T-cell (primary cell): ENCODE measurements at regions not wholly inside any gene's neighbourhood (a gene's known extent, or its start where the extent isn't known, plus 50 kb on each side); places are given as distances from the start of the nearest gene placed in this dataset.
"Not testable (repeated sequence)": the region's sequence is repeated elsewhere in the genome, so short reads cannot be mapped to it uniquely, and the experiment has no call there.

Source experiments
- ATAC-seq, 4 experiments: fragments of 200-7000 bp in 3 of 4; fragments of 150-1000 bp in 1 of 4; cut with Tn5 transposase; replicated peaks in 1 of 4; 1 replicate in 3 of 4; 2 replicates in 1 of 4; pipeline ENCODE4 v1.10.0; 2021; ENCODE audit warnings: moderate library complexity in 3 of 4, mild to moderate bottlenecking in 2 of 4, moderate number of reproducible peaks in 1 of 4
- CTCF ChIA-PET, 2 donors: fragments of 300-600 bp; sonication (Branson Sonifier 250); formaldehyde crosslinking; loops; one replicate each; lab custom pipeline; 2022; ENCODE audit warnings: antibody characterized with exemption in 2 of 2; lab: Charles Lee
- POLR2A ChIA-PET, 2 donors: fragments of 300-600 bp; sonication (Branson Sonifier 250); formaldehyde crosslinking; loops; one replicate each; lab custom pipeline; 2022; ENCODE audit warnings: antibody characterized with exemption in 2 of 2; lab: Charles Lee
- DNase-seq, 35 experiments: peaks; one replicate each; pipeline versions ENCODE4 v3.0.0 to v3.0.0-alpha.2; 2013 to 2023
- H3K27ac ChIP-seq: one replicate; pipeline ENCODE4 v1.5.1; 2013; ENCODE audit warnings: low read length
- H3K27me3 ChIP-seq, 2 experiments: replicated peaks in 1 of 2; 1 replicate in 1 of 2; 2 replicates in 1 of 2; pipeline versions ENCODE4 v1.6.1 to v1.7.0; 2013; ENCODE audit warnings: low read length in 1 of 2, mixed read lengths in 1 of 2; ENCODE audit not compliant: control insufficient read depth in 2 of 2, insufficient read depth in 2 of 2; ENCODE audit errors: extremely low read depth in 1 of 2
- H3K36me3 ChIP-seq, 2 donors: 1 replicate in 1 of 2; 2 replicates in 1 of 2; pipeline versions ENCODE4 v1.6.1 to v1.7.0; 2013; ENCODE audit warnings: low read length in 1 of 2; ENCODE audit not compliant: control insufficient read depth in 2 of 2, insufficient read depth in 1 of 2; ENCODE audit errors: extremely low read depth in 1 of 2
- H3K4me1 ChIP-seq, 2 experiments: 1 replicate in 1 of 2; 2 replicates in 1 of 2; pipeline versions ENCODE4 v1.6.1 to v1.7.0; 2013; ENCODE audit warnings: low read length in 2 of 2, mixed read lengths in 1 of 2; ENCODE audit not compliant: insufficient read depth in 2 of 2, control insufficient read depth in 1 of 2; ENCODE audit errors: extremely low read depth in 1 of 2
- H3K4me3 ChIP-seq, 2 donors: 1 replicate in 1 of 2; 2 replicates in 1 of 2; pipeline versions ENCODE4 v1.5.1 to v1.7.0; 2013; ENCODE audit warnings: mild to moderate bottlenecking in 2 of 2, low read length in 1 of 2, moderate library complexity in 1 of 2; ENCODE audit not compliant: control insufficient read depth in 1 of 2; ENCODE audit errors: extremely low read depth in 1 of 2
- H3K9me3 ChIP-seq: 2 replicates; pipeline ENCODE4 v1.7.0; 2013
- H3K27ac Mint-ChIP-seq, 2 donors: one replicate each; pipeline ENCODE4 v1.8.0; 2020 to 2021; ENCODE audit warnings: mild to moderate bottlenecking in 2 of 2, mixed read lengths in 2 of 2
- H3K27me3 Mint-ChIP-seq, 2 donors: one replicate each; pipeline ENCODE4 v1.8.0; 2021 to 2022; ENCODE audit warnings: mixed read lengths in 2 of 2
- H3K36me3 Mint-ChIP-seq: one replicate; pipeline ENCODE4 v1.8.0; 2021; ENCODE audit warnings: mixed read lengths
- H3K4me1 Mint-ChIP-seq, 3 donors: one replicate each; pipeline ENCODE4 v1.8.0; 2020 to 2022; ENCODE audit warnings: mixed read lengths in 3 of 3, mild to moderate bottlenecking in 1 of 3
- H3K4me3 Mint-ChIP-seq, 3 donors: one replicate each; pipeline ENCODE4 v1.8.0; 2020 to 2022; ENCODE audit warnings: mild to moderate bottlenecking in 3 of 3, mixed read lengths in 3 of 3, moderate library complexity in 3 of 3
- H3K9me3 Mint-ChIP-seq, 3 donors: one replicate each; pipeline ENCODE4 v1.8.0; 2020 to 2022; ENCODE audit warnings: mixed read lengths in 3 of 3
- WGBS: methylation state at CpG from one replicate; pipeline ENCODE4 v1.1.5; 2013; ENCODE audit warnings: missing lambda C conversion rate; ENCODE audit not compliant: insufficient coverage; 5-methylcytosine and 5-hydroxymethylcytosine counted together

DNA sequence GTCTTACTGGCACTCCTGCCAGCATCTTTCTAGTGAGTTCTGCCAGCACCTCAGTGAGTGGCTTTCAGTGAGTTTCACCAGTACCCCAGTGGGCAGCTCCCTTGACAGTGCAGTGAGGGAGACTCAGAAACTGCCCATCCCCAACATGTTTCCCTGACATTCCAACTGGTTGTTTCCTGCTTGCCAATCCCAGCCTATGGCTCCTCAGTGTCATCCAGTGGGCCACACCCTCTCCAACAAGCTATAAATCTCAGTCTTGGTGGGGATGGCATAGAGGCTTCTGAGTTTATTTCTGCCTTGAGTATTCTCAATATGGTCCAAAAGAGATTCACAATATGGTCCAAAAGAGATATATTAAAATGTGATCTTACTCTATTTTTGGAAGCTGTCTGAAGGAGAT is 461.2 kb upstream of the NR3C2 start:
- H3K27ac Mint-ChIP-seq = no peak overlapping the region
- Histone ChIP-seq H3K4me3 (no peak overlapping the region), H3K4me1 (no peaks in the 10 kb centered on the region), H3K9me3 (no peaks in the 10 kb centered on the region), H3K27me3 (no peaks in the 10 kb centered on the region), H3K36me3 (no peaks in the 10 kb centered on the region), H3K27ac (no peak overlapping the region)
- H3K9me3 Mint-ChIP-seq = peaks cover 7 to 13% (median 10%) of the 10 kb centered on the region in 3 donors
- no peak overlapping the region for H3K4me3 Mint-ChIP-seq
- no peak for DNase-seq
- H3K4me1 Mint-ChIP-seq = no peaks in the 10 kb centered on the region
- peaks cover 6% of the 10 kb centered on the region for H3K36me3 Mint-ChIP-seq
- ATAC-seq = no peak
- no peaks in the 10 kb centered on the region for H3K27me3 Mint-ChIP-seq
- ChIA-PET POLR2A (no interaction called here), CTCF (no interaction called here)

DNA sequence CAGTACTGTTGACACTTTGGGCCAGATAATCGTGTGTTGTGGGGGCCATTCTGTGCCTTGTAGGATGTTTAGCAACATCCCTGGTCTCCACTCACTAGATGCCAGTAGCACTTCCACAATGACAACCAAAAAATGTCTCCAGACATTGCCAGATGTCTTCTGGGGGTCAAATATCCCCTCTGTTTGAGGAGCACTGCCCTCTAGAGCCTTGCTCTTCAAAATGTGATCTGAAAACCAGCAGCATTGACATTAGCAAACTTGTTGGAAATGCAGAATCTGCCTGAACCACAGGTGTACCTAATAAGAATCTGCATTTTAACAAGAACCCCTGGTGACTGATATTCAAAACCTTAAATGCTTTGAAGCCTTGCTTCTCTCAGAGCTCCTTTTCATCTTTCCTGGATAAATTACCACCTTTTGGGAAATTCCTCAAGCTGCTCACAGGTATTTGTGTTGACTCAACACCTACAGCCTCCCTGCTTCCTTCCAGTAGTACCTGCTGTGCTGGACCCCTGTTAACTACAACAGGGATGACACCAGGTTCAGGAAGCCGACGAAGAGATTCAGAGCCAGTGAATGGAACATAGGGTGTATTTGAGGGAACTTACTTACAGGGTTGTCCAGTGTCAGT is 459.0 kb upstream of the NR3C2 start:
- H3K27ac ChIP-seq = no peak overlapping the region
- ChIA-PET CTCF (no interaction called here), POLR2A (no interaction called here)
- peaks cover 10 to 28% (median 21%) of the 10 kb centered on the region in 3 donors for H3K9me3 Mint-ChIP-seq
- ATAC-seq (no peak), DNase-seq (no peak)
- no peaks in the 10 kb centered on the region for H3K4me1 Mint-ChIP-seq
- no peaks in the 10 kb centered on the region for H3K4me1 ChIP-seq
- no peaks in the 10 kb centered on the region for H3K27me3 Mint-ChIP-seq
- no peak overlapping the region for H3K27ac Mint-ChIP-seq
- no peaks in the 10 kb centered on the region for H3K9me3 ChIP-seq
- WGBS = no CpG with 5 or more reads among the region's 3 CpGs
- H3K36me3 Mint-ChIP-seq = peaks cover 7% of the 10 kb centered on the region
- H3K4me3 Mint-ChIP-seq = no peak overlapping the region
- no peak overlapping the region for H3K4me3 ChIP-seq
- no peaks in the 10 kb centered on the region for H3K27me3 ChIP-seq
- H3K36me3 ChIP-seq = no peaks in the 10 kb centered on the region

DNA sequence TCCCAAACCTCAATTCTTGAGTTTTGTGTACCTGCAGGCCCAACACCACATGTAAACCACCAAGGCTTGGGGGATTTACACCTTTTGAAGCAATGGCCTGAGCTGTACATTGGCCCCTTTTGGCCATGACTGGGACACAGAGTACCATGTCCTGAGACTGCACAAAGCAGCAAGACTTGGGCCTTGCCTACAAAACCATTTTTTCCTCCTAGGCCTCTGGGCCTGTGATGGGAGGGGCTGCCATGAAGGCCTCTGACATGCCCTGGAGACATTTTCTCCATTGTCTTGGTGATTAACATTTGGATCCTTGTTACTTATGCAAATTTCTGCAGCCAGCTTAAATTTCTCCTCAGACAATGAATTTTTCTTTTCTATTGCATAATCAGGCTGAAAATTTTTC is 455.9 kb upstream of the NR3C2 start:
- ATAC-seq, H3K4me3 Mint-ChIP-seq, H3K27me3 Mint-ChIP-seq, H3K9me3 ChIP-seq, DNase-seq, H3K4me1 Mint-ChIP-seq, H3K4me3 ChIP-seq, H3K4me1 ChIP-seq, CTCF ChIA-PET, H3K27me3 ChIP-seq, POLR2A ChIA-PET, H3K27ac Mint-ChIP-seq, H3K27ac ChIP-seq, H3K36me3 ChIP-seq, H3K36me3 Mint-ChIP-seq: not testable (repeated sequence)
- peaks cover 19 to 31% (median 21%) of the 10 kb centered on the region in 3 donors for H3K9me3 Mint-ChIP-seq

DNA sequence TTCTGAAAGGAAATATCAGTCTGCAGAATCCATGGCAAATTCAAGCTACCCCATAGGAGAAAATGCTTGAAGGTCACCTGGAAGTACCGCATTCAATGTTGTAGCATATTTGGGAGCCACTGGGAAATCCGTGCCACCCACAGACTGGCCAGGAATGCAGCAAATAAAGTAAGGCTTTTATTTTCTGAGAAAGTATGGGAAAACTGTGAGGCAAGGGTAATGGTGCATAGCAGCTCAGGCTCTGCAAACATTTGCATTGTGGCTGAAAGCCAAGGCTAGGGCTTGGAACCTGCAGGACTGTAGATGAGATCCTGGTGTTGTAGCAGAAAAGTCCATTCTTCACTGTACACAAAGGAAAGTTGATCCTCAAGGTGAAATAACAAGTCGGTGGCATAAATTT is 450.9 kb upstream of the NR3C2 start:
- CTCF ChIA-PET = no interaction called here
- H3K4me3 Mint-ChIP-seq = no peak overlapping the region
- no peaks in the 10 kb centered on the region for H3K27me3 ChIP-seq
- H3K27ac Mint-ChIP-seq = no peak overlapping the region
- no peak for ATAC-seq
- POLR2A ChIA-PET = no interaction called here
- H3K4me1 ChIP-seq = no peaks in the 10 kb centered on the region
- H3K36me3 Mint-ChIP-seq = no peaks in the 10 kb centered on the region
- H3K27me3 Mint-ChIP-seq = peaks cover 0 to 3% of the 10 kb centered on the region in 2 donors
- no peak overlapping the region for H3K27ac ChIP-seq
- H3K36me3 ChIP-seq = no peaks in the 10 kb centered on the region
- DNase-seq = no peak
- H3K4me3 ChIP-seq = no peak overlapping the region
- H3K9me3 Mint-ChIP-seq = peaks cover 9 to 16% (median 12%) of the 10 kb centered on the region in 3 donors
- H3K9me3 ChIP-seq = no peaks in the 10 kb centered on the region
- no peaks in the 10 kb centered on the region for H3K4me1 Mint-ChIP-seq
- WGBS = 82% methylated on average over 2 of the region's 3 CpGs

DNA sequence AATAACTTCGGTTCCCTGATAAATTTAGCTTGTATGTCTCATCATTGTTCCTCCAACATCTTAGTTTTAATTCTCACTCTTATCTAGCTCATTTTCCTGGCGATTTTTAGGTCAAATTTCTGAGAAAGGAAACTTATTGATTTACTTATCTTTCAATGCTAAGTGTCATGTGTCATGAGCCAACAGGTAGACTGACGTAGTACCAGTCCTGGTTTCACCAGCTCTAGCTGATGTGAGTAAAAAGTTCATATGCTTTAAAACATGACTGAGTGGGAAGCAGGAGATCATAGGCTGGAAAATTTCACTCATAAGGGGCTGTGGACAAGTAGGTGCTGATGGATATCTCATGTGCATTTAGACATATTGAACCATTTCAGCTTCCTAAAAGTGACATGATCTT is 441.7 kb upstream of the NR3C2 start:
- CTCF ChIA-PET = no interaction called here
- no peak overlapping the region for H3K27ac Mint-ChIP-seq
- H3K4me3 ChIP-seq = no peak overlapping the region
- no peaks in the 10 kb centered on the region for H3K36me3 ChIP-seq
- no peak overlapping the region for H3K4me3 Mint-ChIP-seq
- peaks cover 0 to 1% of the 10 kb centered on the region in 2 donors for H3K27me3 Mint-ChIP-seq
- ATAC-seq (no peak), DNase-seq (no peak)
- H3K36me3 Mint-ChIP-seq = no peaks in the 10 kb centered on the region
- POLR2A ChIA-PET = no interaction called here
- no peaks in the 10 kb centered on the region for H3K27me3 ChIP-seq
- H3K9me3 Mint-ChIP-seq = peaks cover 0 to 5% (median 0%) of the 10 kb centered on the region in 3 donors
- H3K9me3 ChIP-seq = no peaks in the 10 kb centered on the region
- no CpG with 5 or more reads among the region's 3 CpGs for WGBS
- no peaks in the 10 kb centered on the region for H3K4me1 ChIP-seq
- H3K4me1 Mint-ChIP-seq = no peaks in the 10 kb centered on the region
- no peak overlapping the region for H3K27ac ChIP-seq

GRCh38 chr4:148883435-148883834 is 441.2 kb upstream of the NR3C2 start:
- Histone ChIP-seq H3K4me3 (no peak overlapping the region), H3K36me3 (no peaks in the 10 kb centered on the region), H3K27me3 (no peaks in the 10 kb centered on the region), H3K4me1 (no peaks in the 10 kb centered on the region), H3K27ac (no peak overlapping the region), H3K9me3 (no peaks in the 10 kb centered on the region)
- no peak overlapping the region for H3K27ac Mint-ChIP-seq
- CTCF ChIA-PET = interaction anchor here in 1 of 2 donors (0.6 kb wide), 1 partner anchor 11 kb away, joined by 3 read pairs; no protein-coding TSS in a partner anchor
- H3K27me3 Mint-ChIP-seq = no peaks in the 10 kb centered on the region
- DNase-seq (no peak), ATAC-seq (no peak)
- H3K4me1 Mint-ChIP-seq = no peaks in the 10 kb centered on the region
- no peaks in the 10 kb centered on the region for H3K36me3 Mint-ChIP-seq
- H3K9me3 Mint-ChIP-seq = peaks cover 0 to 5% (median 0%) of the 10 kb centered on the region in 3 donors
- no peak overlapping the region for H3K4me3 Mint-ChIP-seq
- WGBS = no CpG with 5 or more reads among the region's 1 CpG
- POLR2A ChIA-PET = no interaction called here
